Endothelial cell of umbilical vein (primary cell): ENCODE measurements at regions not wholly inside any gene's neighbourhood (a gene's known extent, or its start where the extent isn't known, plus 50 kb on each side); places are given as distances from the start of the nearest gene placed in this dataset.

Experiments
- BruUV-seq: library from RNA; stranded (reverse); fragments of 400-500 nt; replicated peaks from 2 replicates; lab custom pipeline; 2021; lab: Mats Ljungman, UMichigan
- CTCF ChIA-PET: fragments of 300-600, 350-600 bp; sonication (Branson Sonifier 250); formaldehyde crosslinking; loops from one replicate; lab custom pipeline; 2021; ENCODE audit warnings: antibody characterized with exemption, inconsistent platforms; lab: Charles Lee
- POLR2A ChIA-PET: fragments of 300-600, 350-600 bp; sonication (Branson Sonifier 250); formaldehyde crosslinking; loops from one replicate; lab custom pipeline; 2021; ENCODE audit warnings: antibody characterized with exemption, inconsistent platforms; lab: Charles Lee
- DNase-seq: peaks from one replicate; pipeline ENCODE4 v3.0.0-alpha.2; 2011; ENCODE audit warnings: low read depth, low spot score
- FAIRE-seq: peaks from 2 replicates; lab custom pipeline; 2011; peaks lifted over from hg19 to GRCh38; lab: Jason Lieb, UNC
- H2AFZ ChIP-seq: 2 replicates; pipeline ENCODE4 v1.6.0; 2012; ENCODE audit warnings: low read depth, low read length, control low read depth, inconsistent platforms
- H3K27ac ChIP-seq: 2 replicates; pipeline ENCODE4 v1.5.1; 2011; ENCODE audit warnings: low read depth, mild to moderate bottlenecking, control low read depth, low read length, moderate library complexity; ENCODE audit not compliant: insufficient read depth
- H3K27me3 ChIP-seq, 2 experiments: 2 replicates each; pipeline versions ENCODE4 v1.6.0 to v1.6.1; 2011; ENCODE audit warnings: low read length in 2 of 2, mixed read lengths in 1 of 2; ENCODE audit not compliant: control insufficient read depth in 2 of 2, insufficient read depth in 2 of 2
- H3K36me3 ChIP-seq, 2 experiments: 2 replicates in 1 of 2; 3 replicates in 1 of 2; pipeline ENCODE4 v1.5.1; 2011; ENCODE audit warnings: low read length in 2 of 2, mild to moderate bottlenecking in 1 of 2, moderate library complexity in 1 of 2; ENCODE audit not compliant: control insufficient read depth in 2 of 2, insufficient read depth in 2 of 2; ENCODE audit errors: extremely low read depth in 1 of 2
- H3K4me1 ChIP-seq: 3 replicates; pipeline ENCODE4 v1.5.1; 2011; ENCODE audit warnings: mild to moderate bottlenecking, low read length; ENCODE audit not compliant: control insufficient read depth, insufficient read depth; ENCODE audit errors: extremely low read depth
- H3K4me2 ChIP-seq: 2 replicates; pipeline ENCODE4 v1.6.1; 2011; ENCODE audit warnings: low read length, control low read depth, mixed read lengths; ENCODE audit not compliant: insufficient read depth
- H3K4me3 ChIP-seq, 3 experiments: fragments of 200-600 bp in 1 of 3; sonication (generic), shearing (Covaris generic) in 1 of 3; replicated peaks in 1 of 3; 2 replicates each; pipeline ENCODE4 v1.5.1; 2011 to 2016; ENCODE audit warnings: control low read depth in 3 of 3, low read length in 3 of 3, mild to moderate bottlenecking in 2 of 3, inconsistent platforms in 1 of 3, low read depth in 1 of 3, moderate library complexity in 1 of 3; ENCODE audit not compliant: insufficient read depth in 1 of 3
- H3K79me2 ChIP-seq: 2 replicates; pipeline ENCODE4 v1.6.0; 2012; ENCODE audit warnings: low read length, inconsistent platforms; ENCODE audit not compliant: control insufficient read depth, insufficient read depth
- H3K9ac ChIP-seq: replicated peaks from 2 replicates; pipeline ENCODE3; 2011; ENCODE audit warnings: low read length, control low read depth; ENCODE audit not compliant: insufficient read depth; ENCODE audit errors: extremely low read depth
- H3K9me1 ChIP-seq: replicated peaks from 3 replicates; pipeline ENCODE4 v1.6.0; 2011; ENCODE audit warnings: mild to moderate bottlenecking, low read length; ENCODE audit not compliant: control insufficient read depth, insufficient read depth; ENCODE audit errors: extremely low read depth
- H3K9me3 ChIP-seq: replicated peaks from 2 replicates; pipeline ENCODE4 v1.5.1; 2012; ENCODE audit warnings: low read length, inconsistent platforms; ENCODE audit not compliant: control insufficient read depth, insufficient read depth
- H4K20me1 ChIP-seq: replicated peaks from 2 replicates; pipeline ENCODE3; 2011; ENCODE audit warnings: mild to moderate bottlenecking, low read length; ENCODE audit not compliant: control insufficient read depth, insufficient read depth; ENCODE audit errors: extremely low read depth
- EZH2 ChIP-seq: IDR thresholded peaks from 2 replicates; pipeline ENCODE4 v1.6.1; 2012; ENCODE audit warnings: borderline replicate concordance, low read depth, mild to moderate bottlenecking, moderate library complexity, low read length, inconsistent platforms; ENCODE audit not compliant: severe bottlenecking
- FOS ChIP-seq: IDR thresholded peaks from 2 replicates; pipeline ENCODE4 v1.6.1; 2011; ENCODE audit warnings: mild to moderate bottlenecking, low read length, moderate library complexity, borderline replicate concordance; ENCODE audit not compliant: insufficient read depth
- GATA2 ChIP-seq: IDR thresholded peaks from 2 replicates; pipeline ENCODE4 v1.7.0; 2011; ENCODE audit warnings: low read depth, mild to moderate bottlenecking, moderate library complexity, mixed read lengths, low read length; ENCODE audit not compliant: insufficient read length, insufficient read depth
- MYC ChIP-seq: IDR thresholded peaks from one replicate; pipeline ENCODE4 v1.6.1; 2011; ENCODE audit warnings: mild to moderate bottlenecking, low read depth, low read length
- POLR2A ChIP-seq: IDR thresholded peaks from 2 replicates; pipeline ENCODE4 v1.6.1; 2012; ENCODE audit warnings: low read depth, mild to moderate bottlenecking, control low read depth, low read length
- POLR2AphosphoS5 ChIP-seq: IDR thresholded peaks from 2 replicates; pipeline ENCODE4 v1.6.1; 2012; ENCODE audit warnings: low read depth, mild to moderate bottlenecking, control low read depth, low read length, moderate library complexity; ENCODE audit not compliant: insufficient read depth
- dilution Hi-C: fragments of 300-500 bp; cut with MboI; formaldehyde crosslinking; loops from one replicate; pipeline ENCODE4 v1.15.0; 2019; ENCODE audit warnings: low sequenced_read_pairs; ENCODE audit not compliant: extremely low pct_ligation_motif_present
- intact Hi-C: fragments of 100-400 bp; cut with micrococcal nuclease; formaldehyde crosslinking; loops from one replicate; pipeline ENCODE4 v1.10.0; 2022
- TF ChIP-seq, protein P1 (sequence below), 2 donors: IDR thresholded peaks; 1 replicate in 1 of 2; 2 replicates in 1 of 2; pipeline ENCODE4 v1.5.1; 2011; ENCODE audit warnings: low read length in 2 of 2, mild to moderate bottlenecking in 2 of 2, moderate library complexity in 2 of 2, control low read depth in 1 of 2, inconsistent platforms in 1 of 2, low read depth in 1 of 2; ENCODE audit not compliant: insufficient read depth in 1 of 2; ENCODE audit errors: extremely low read depth in 1 of 2
- TF ChIP-seq, protein P2 (sequence below): IDR thresholded peaks from 2 replicates; pipeline ENCODE4 v1.6.1; 2011; ENCODE audit not compliant: insufficient read depth, insufficient read length

- H3K27me3 ChIP-seq = no peaks in the 10 kb centered on the region
- no peak overlapping the region for H2AFZ ChIP-seq
- ChIA-PET POLR2A (no interaction called here), CTCF (no interaction called here)
- H3K9me3 ChIP-seq = no peaks in the 10 kb centered on the region
- no peaks in the 10 kb centered on the region for H4K20me1 ChIP-seq
- H3K4me2 ChIP-seq = no peak overlapping the region
- FAIRE-seq (no peak), DNase-seq (no peak)
- BruUV-seq = no TSS peak
- no peak overlapping the region for H3K9ac ChIP-seq
- no peak overlapping the region for H3K27ac ChIP-seq
- H3K4me3 ChIP-seq = no peak overlapping the region
- no peaks in the 10 kb centered on the region for H3K79me2 ChIP-seq
- TF ChIP-seq EZH2 (no peak), POLR2AphosphoS5 (no peak), FOS (no peak), MYC (no peak), GATA2 (no peak), POLR2A (no peak)
- TF ChIP-seq, protein P1, sequence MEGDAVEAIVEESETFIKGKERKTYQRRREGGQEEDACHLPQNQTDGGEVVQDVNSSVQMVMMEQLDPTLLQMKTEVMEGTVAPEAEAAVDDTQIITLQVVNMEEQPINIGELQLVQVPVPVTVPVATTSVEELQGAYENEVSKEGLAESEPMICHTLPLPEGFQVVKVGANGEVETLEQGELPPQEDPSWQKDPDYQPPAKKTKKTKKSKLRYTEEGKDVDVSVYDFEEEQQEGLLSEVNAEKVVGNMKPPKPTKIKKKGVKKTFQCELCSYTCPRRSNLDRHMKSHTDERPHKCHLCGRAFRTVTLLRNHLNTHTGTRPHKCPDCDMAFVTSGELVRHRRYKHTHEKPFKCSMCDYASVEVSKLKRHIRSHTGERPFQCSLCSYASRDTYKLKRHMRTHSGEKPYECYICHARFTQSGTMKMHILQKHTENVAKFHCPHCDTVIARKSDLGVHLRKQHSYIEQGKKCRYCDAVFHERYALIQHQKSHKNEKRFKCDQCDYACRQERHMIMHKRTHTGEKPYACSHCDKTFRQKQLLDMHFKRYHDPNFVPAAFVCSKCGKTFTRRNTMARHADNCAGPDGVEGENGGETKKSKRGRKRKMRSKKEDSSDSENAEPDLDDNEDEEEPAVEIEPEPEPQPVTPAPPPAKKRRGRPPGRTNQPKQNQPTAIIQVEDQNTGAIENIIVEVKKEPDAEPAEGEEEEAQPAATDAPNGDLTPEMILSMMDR (IDR thresholded peaks at IDR 0.05; ENCODE audit: extremely low read depth in 1 of 2, insufficient read depth in 1 of 2, low read depth in 1 of 2, low read length in 2 of 2) = no peak
- TF ChIP-seq, protein P2, sequence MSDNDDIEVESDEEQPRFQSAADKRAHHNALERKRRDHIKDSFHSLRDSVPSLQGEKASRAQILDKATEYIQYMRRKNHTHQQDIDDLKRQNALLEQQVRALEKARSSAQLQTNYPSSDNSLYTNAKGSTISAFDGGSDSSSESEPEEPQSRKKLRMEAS = no peak
- intact Hi-C loops (no loop called here), dilution Hi-C loops (no loop called here)
- no peaks in the 10 kb centered on the region for H3K36me3 ChIP-seq
- H3K4me1 ChIP-seq = no peaks in the 10 kb centered on the region
- no peaks in the 10 kb centered on the region for H3K9me1 ChIP-seq
These were observed 513.1 kb upstream of the CNKSR2 start for GRCh38 chrX:20861113-20861512.
